ENCODE measurements at regions not wholly inside any gene's neighbourhood (a gene's known extent, or its start where the extent isn't known, plus 50 kb on each side); places are given as distances from the start of the nearest gene placed in this dataset.

- no peak for DNase-seq
These were observed 64.6 kb upstream of the PIM1 start for GRCh38 chr6:37105148-37106050.

GRCh38 chr6:37106051-37106363 is 63.9 kb upstream of the PIM1 start:
- no peak for DNase-seq

GRCh38 chr6:37106554-37106953 is 63.4 kb upstream of the PIM1 start:
- DNase-seq = no peak

- DNase-seq = no peak
These were observed 62.9 kb upstream of the PIM1 start for GRCh38 chr6:37106982-37107491.

GRCh38 chr6:37109714-37110499 is 60.0 kb upstream of the PIM1 start:
- DNase-seq = no peak

GRCh38 chr6:37110500-37111461 is 59.2 kb upstream of the PIM1 start:
- no peak for DNase-seq

- no peak for DNase-seq
These were observed 56.0 kb upstream of the PIM1 start for GRCh38 chr6:37113976-37114375.

GRCh38 chr6:37114612-37115011 is 55.3 kb upstream of the PIM1 start:
- DNase-seq = no peak

- DNase-seq = no peak
These were observed 54.6 kb upstream of the PIM1 start for GRCh38 chr6:37115236-37115895.

GRCh38 chr6:37116326-37116725 is 53.6 kb upstream of the PIM1 start:
- DNase-seq = no peak

GRCh38 chr6:37119387-37119886 is 50.5 kb upstream of the PIM1 start:
- DNase-seq = no peak

Data from NCI-H526 (cell line).